Stomach (tissue), 4 donors: ENCODE measurements at regions not wholly inside any gene's neighbourhood (a gene's known extent, or its start where the extent isn't known, plus 50 kb on each side); places are given as distances from the start of the nearest gene placed in this dataset.

Experiments used
- CTCF ChIP-seq, 7 experiments: fragments of 450-650 bp in 4 of 7; fragments of 200-600 bp in 3 of 7; sonication (generic) in 3 of 7; IDR thresholded peaks; one replicate each; pipeline ENCODE4 v1.5.1; 2016 to 2019; ENCODE audit warnings: antibody characterized with exemption in 7 of 7, control low read depth in 2 of 7, mild to moderate bottlenecking in 1 of 7
- POLR2A ChIP-seq, 4 donors: fragments of 450-650 bp; IDR thresholded peaks; one replicate each; pipeline ENCODE4 v1.6.1; 2016; ENCODE audit warnings: antibody characterized with exemption in 4 of 4, control low read depth in 2 of 4, mild to moderate bottlenecking in 1 of 4, moderate library complexity in 1 of 4

- TF ChIP-seq POLR2A (IDR thresholded peaks at IDR 0.05) (no peak), CTCF (IDR thresholded peaks at IDR 0.05) (no peak)
Observed at GRCh38 chr16:87129771-87130170, 187.4 kb downstream of the C16orf95 start.
